HEK293 (cell line): ENCODE measurements at regions not wholly inside any gene's neighbourhood (a gene's known extent, or its start where the extent isn't known, plus 50 kb on each side); places are given as distances from the start of the nearest gene placed in this dataset.

Experiments
- CTCF ChIA-PET: fragments of 350-600 bp; formaldehyde crosslinking; extraction: SDS; loops from one replicate; lab custom pipeline; 2021; ENCODE audit warnings: antibody characterized with exemption; lab: Yijun Ruan, JAX
- POLR2A ChIA-PET: fragments of 300-600 bp; formaldehyde crosslinking; extraction: SDS; loops from one replicate; lab custom pipeline; 2020; ENCODE audit warnings: antibody characterized with exemption, inconsistent platforms; lab: Yijun Ruan, JAX
- H3K27ac ChIP-seq: fragments of 200-500 bp; sonication (Bioruptor generic); 2 replicates; pipeline ENCODE4 v1.5.1; 2014; ENCODE audit warnings: low read depth, low read length, control low read depth, inconsistent platforms; ENCODE audit errors: extremely low read depth
- H3K36me3 ChIP-seq, 2 experiments: fragments of 200-500 bp in 1 of 2; sonication (Bioruptor generic) in 1 of 2; 1 replicate in 1 of 2; 2 replicates in 1 of 2; pipeline ENCODE4 v1.5.1; 2014 to 2017; ENCODE audit warnings: inconsistent platforms in 2 of 2, low read length in 2 of 2; ENCODE audit not compliant: control insufficient read depth in 2 of 2, insufficient read depth in 1 of 2
- H3K4me1 ChIP-seq: fragments of 200-500 bp; sonication (Bioruptor generic); 2 replicates; pipeline ENCODE4 v1.5.1; 2014; ENCODE audit warnings: mild to moderate bottlenecking, low read length, inconsistent platforms; ENCODE audit not compliant: control insufficient read depth, insufficient read depth
- H3K4me3 ChIP-seq: 2 replicates; pipeline ENCODE4 v1.5.1; 2011; ENCODE audit warnings: low read depth, mild to moderate bottlenecking, control low read depth, low read length, moderate library complexity
- H3K9me3 ChIP-seq: fragments of 200-500 bp; sonication (Bioruptor generic); 2 replicates; pipeline ENCODE4 v1.5.1; 2014; ENCODE audit warnings: low read depth, low read length, inconsistent platforms; ENCODE audit not compliant: control insufficient read depth, insufficient read depth
- MZF1 ChIP-seq: fragments of 450-650 bp; formaldehyde crosslinking; IDR thresholded peaks from 2 replicates; pipeline ENCODE4 v1.5.1; 2017; ENCODE audit warnings: missing biosample characterization, missing genetic modification characterization, borderline replicate concordance
- PATZ1 ChIP-seq: fragments of 450-650 bp; formaldehyde crosslinking; IDR thresholded peaks from 2 replicates; pipeline ENCODE4 v1.5.1; 2016; ENCODE audit warnings: missing biosample characterization, missing genetic modification characterization
- SCRT1 ChIP-seq: fragments of 450-650 bp; formaldehyde crosslinking; IDR thresholded peaks from 2 replicates; pipeline ENCODE4 v1.5.1; 2016; ENCODE audit warnings: missing biosample characterization, missing genetic modification characterization, borderline replicate concordance
- ZBTB11 ChIP-seq: fragments of 450-650 bp; formaldehyde crosslinking; conservative IDR thresholded peaks from 2 replicates; pipeline ENCODE4 v1.5.1; 2016; ENCODE audit warnings: low read depth, missing biosample characterization, missing genetic modification characterization
- ZBTB44 ChIP-seq: fragments of 450-650 bp; IDR thresholded peaks from 2 replicates; pipeline ENCODE4 v1.5.1; 2018; ENCODE audit warnings: missing biosample characterization, mild to moderate bottlenecking, missing genetic modification characterization
- ZNF140 ChIP-seq: fragments of 450-650 bp; formaldehyde crosslinking; IDR thresholded peaks from 2 replicates; pipeline ENCODE4 v1.5.1; 2016; ENCODE audit warnings: missing biosample characterization, missing genetic modification characterization
- ZNF18 ChIP-seq: fragments of 450-650 bp; formaldehyde crosslinking; IDR thresholded peaks from 2 replicates; pipeline ENCODE4 v1.5.1; 2016; ENCODE audit warnings: missing biosample characterization, missing genetic modification characterization
- ZNF214 ChIP-seq: fragments of 450-650 bp; formaldehyde crosslinking; IDR thresholded peaks from 2 replicates; pipeline ENCODE4 v1.5.1; 2017; ENCODE audit warnings: missing biosample characterization, mild to moderate bottlenecking, missing genetic modification characterization, borderline replicate concordance
- ZNF26 ChIP-seq: fragments of 450-650 bp; formaldehyde crosslinking; IDR thresholded peaks from 2 replicates; pipeline ENCODE4 v1.5.1; 2016; ENCODE audit warnings: missing biosample characterization, missing genetic modification characterization
- ZNF266 ChIP-seq: fragments of 450-650 bp; formaldehyde crosslinking; IDR thresholded peaks from 2 replicates; pipeline ENCODE4 v1.5.1; 2016; ENCODE audit warnings: missing biosample characterization, missing genetic modification characterization, low read depth
- ZNF280D ChIP-seq: fragments of 450-650 bp; formaldehyde crosslinking; IDR thresholded peaks from 2 replicates; pipeline ENCODE4 v1.5.1; 2016; ENCODE audit warnings: missing biosample characterization, missing genetic modification characterization
- ZNF292 ChIP-seq: fragments of 450-650 bp; formaldehyde crosslinking; IDR thresholded peaks from 2 replicates; pipeline ENCODE4 v1.5.1; 2016; ENCODE audit warnings: low read depth, missing biosample characterization, missing genetic modification characterization, borderline replicate concordance
- ZNF548 ChIP-seq: fragments of 450-650 bp; formaldehyde crosslinking; IDR thresholded peaks from 2 replicates; pipeline ENCODE4 v1.5.1; 2016; ENCODE audit warnings: missing biosample characterization, missing genetic modification characterization
- ZNF639 ChIP-seq: fragments of 450-650 bp; formaldehyde crosslinking; IDR thresholded peaks from 2 replicates; pipeline ENCODE4 v1.5.1; 2016; ENCODE audit warnings: missing biosample characterization, missing genetic modification characterization
- ZSCAN23 ChIP-seq: fragments of 450-650 bp; formaldehyde crosslinking; IDR thresholded peaks from 2 replicates; pipeline ENCODE4 v1.5.1; 2016; ENCODE audit warnings: missing biosample characterization, missing genetic modification characterization
- ZXDB ChIP-seq: fragments of 450-650 bp; formaldehyde crosslinking; IDR thresholded peaks from 2 replicates; pipeline ENCODE4 v1.5.1; 2016; ENCODE audit warnings: missing biosample characterization, missing genetic modification characterization

GRCh38 chr3:26114851-26115250 is 325.0 kb downstream of the OXSM start (continued):
- TF ChIP-seq ZBTB11 (tag by site-specific recombination) (no peak), ZSCAN23 (no peak)
- TF ChIP-seq, all 188 proteins: peak for 0

- Histone ChIP-seq H3K36me3 (no peaks in the 10 kb centered on the region), H3K9me3 (no peaks in the 10 kb centered on the region), H3K4me3 (no peak overlapping the region), H3K4me1 (no peaks in the 10 kb centered on the region), H3K27ac (no peak overlapping the region)
- TF ChIP-seq ZNF26 (no peak), SCRT1 (tag by site-specific recombination) (no peak), ZXDB (tag by site-specific recombination) (no peak), ZNF292 (tag by site-specific recombination) (no peak), ZNF639 (no peak), ZNF140 (no peak), ZBTB44 (tag by site-specific recombination) (no peak), MZF1 (tag by site-specific recombination) (no peak), ZNF548 (tag by site-specific recombination) (no peak), ZNF18 (tag by site-specific recombination) (no peak)
- CTCF ChIA-PET, result interaction anchor here (0.6 to 0.9 kb wide), 6 partner anchors 10 to 591 kb away, joined by 3 to 4 read pairs (median 3); no protein-coding TSS in a partner anchor
- POLR2A ChIA-PET, result no interaction called here
Observed at GRCh38 chr3:26118165-26118564, 328.3 kb downstream of the OXSM start.

GRCh38 chr3:26132942-26133341 is 343.1 kb downstream of the OXSM start:
- CTCF ChIA-PET, result no interaction called here
- TF ChIP-seq ZNF214 (tag by site-specific recombination) (no peak), ZNF266 (tag by site-specific recombination) (no peak), ZNF280D (tag by site-specific recombination) (no peak), PATZ1 (tag by site-specific recombination) (no peak)
- TF ChIP-seq, all 188 proteins: peak for 0

More at GRCh38 chr3:26132942-26133341, 343.1 kb downstream of the OXSM start:
- Histone ChIP-seq H3K9me3 (no peaks in the 10 kb centered on the region), H3K4me3 (no peak overlapping the region), H3K27ac (no peak overlapping the region), H3K36me3 (no peaks in the 10 kb centered on the region), H3K4me1 (no peaks in the 10 kb centered on the region)
- POLR2A ChIA-PET, result no interaction called here
